Skeletal muscle satellite cell (primary cell): ENCODE measurements at regions not wholly inside any gene's neighbourhood (a gene's known extent, or its start where the extent isn't known, plus 50 kb on each side); places are given as distances from the start of the nearest gene placed in this dataset.

Experiments used
- H3K27me3 ChIP-seq: 2 replicates; pipeline ENCODE4 v1.7.0; 2013; ENCODE audit warnings: low read length; ENCODE audit not compliant: control insufficient read depth, insufficient read depth
- H3K36me3 ChIP-seq: 2 replicates; pipeline ENCODE4 v1.7.0; 2013; ENCODE audit warnings: mild to moderate bottlenecking, control low read depth, low read length; ENCODE audit not compliant: insufficient read depth
- H3K4me1 ChIP-seq: 2 replicates; pipeline ENCODE4 v1.7.0; 2013; ENCODE audit warnings: low read length; ENCODE audit not compliant: control insufficient read depth, insufficient read depth
- H3K4me2 ChIP-seq: 2 replicates; pipeline ENCODE4 v1.7.0; 2013; ENCODE audit warnings: mild to moderate bottlenecking, low read length
- H3K4me3 ChIP-seq: 2 replicates; pipeline ENCODE4 v1.7.0; 2013; ENCODE audit warnings: low read length
- H3K9ac ChIP-seq: 2 replicates; pipeline ENCODE4 v1.7.0; 2013; ENCODE audit warnings: mild to moderate bottlenecking, low read depth, low read length, moderate library complexity
- H3K9me3 ChIP-seq: replicated peaks from 2 replicates; pipeline ENCODE4 v1.7.0; 2013; ENCODE audit warnings: mild to moderate bottlenecking, control low read depth, low read length

GRCh38 chr4:20044966-20045365 is 206.7 kb upstream of the SLIT2 start:
- no peak overlapping the region for H3K9ac ChIP-seq
- H3K4me1 ChIP-seq: peaks cover 7% of the 10 kb centered on the region
- H3K4me3 ChIP-seq: no peak overlapping the region
- H3K36me3 ChIP-seq: no peaks in the 10 kb centered on the region
- no peaks in the 10 kb centered on the region for H3K9me3 ChIP-seq
- H3K4me2 ChIP-seq: no peak overlapping the region
- H3K27me3 ChIP-seq: no peaks in the 10 kb centered on the region

- Histone ChIP-seq H3K4me1 (peaks cover 7% of the 10 kb centered on the region), H3K4me3 (no peak overlapping the region), H3K36me3 (no peaks in the 10 kb centered on the region), H3K9ac (no peak overlapping the region), H3K27me3 (no peaks in the 10 kb centered on the region), H3K9me3 (no peaks in the 10 kb centered on the region), H3K4me2 (no peak overlapping the region)
Measured at GRCh38 chr4:20044502-20044911, 207.2 kb upstream of the SLIT2 start.

GRCh38 chr4:20043991-20044390 is 207.7 kb upstream of the SLIT2 start:
- Histone ChIP-seq H3K4me1 (peaks cover 7% of the 10 kb centered on the region), H3K9me3 (no peaks in the 10 kb centered on the region), H3K4me2 (no peak overlapping the region), H3K4me3 (no peak overlapping the region), H3K27me3 (no peaks in the 10 kb centered on the region), H3K9ac (no peak overlapping the region), H3K36me3 (no peaks in the 10 kb centered on the region)

- Histone ChIP-seq H3K9ac (no peak overlapping the region), H3K4me1 (peaks cover 7% of the 10 kb centered on the region), H3K27me3 (no peaks in the 10 kb centered on the region)
Measured at GRCh38 chr4:20042769-20043168, 208.9 kb upstream of the SLIT2 start.

GRCh38 chr4:20041839-20042407 is 209.8 kb upstream of the SLIT2 start:
- Histone ChIP-seq H3K4me3 (no peak overlapping the region), H3K9ac (no peak overlapping the region), H3K4me1 (peaks cover 7% of the 10 kb centered on the region), H3K4me2 (no peak overlapping the region), H3K9me3 (no peaks in the 10 kb centered on the region), H3K27me3 (no peaks in the 10 kb centered on the region), H3K36me3 (no peaks in the 10 kb centered on the region)

More at GRCh38 chr4:20042769-20043168, 208.9 kb upstream of the SLIT2 start:
- Histone ChIP-seq H3K4me3 (no peak overlapping the region), H3K9me3 (no peaks in the 10 kb centered on the region), H3K36me3 (no peaks in the 10 kb centered on the region), H3K4me2 (no peak overlapping the region)

- no peak overlapping the region for H3K4me3 ChIP-seq
- no peaks in the 10 kb centered on the region for H3K9me3 ChIP-seq
- no peak overlapping the region for H3K4me2 ChIP-seq
- no peaks in the 10 kb centered on the region for H3K36me3 ChIP-seq
- H3K27me3 ChIP-seq: no peaks in the 10 kb centered on the region
- H3K9ac ChIP-seq: no peak overlapping the region
- H3K4me1 ChIP-seq: no peaks in the 10 kb centered on the region
Measured at GRCh38 chr4:20037745-20038144, 214.0 kb upstream of the SLIT2 start.

- Histone ChIP-seq H3K4me2 (no peak overlapping the region), H3K36me3 (no peaks in the 10 kb centered on the region), H3K9me3 (no peaks in the 10 kb centered on the region), H3K27me3 (no peaks in the 10 kb centered on the region), H3K9ac (no peak overlapping the region), H3K4me1 (peaks cover 20% of the 10 kb centered on the region), H3K4me3 (no peak overlapping the region)
Measured at GRCh38 chr4:20030108-20030507, 221.6 kb upstream of the SLIT2 start.

- Histone ChIP-seq H3K4me1 (peaks cover 20% of the 10 kb centered on the region), H3K36me3 (no peaks in the 10 kb centered on the region), H3K4me3 (no peak overlapping the region), H3K4me2 (peak overlapping the region; percentile 1), H3K27me3 (no peaks in the 10 kb centered on the region), H3K9ac (no peak overlapping the region), H3K9me3 (no peaks in the 10 kb centered on the region)
Measured at GRCh38 chr4:20028645-20029044, 223.1 kb upstream of the SLIT2 start.

GRCh38 chr4:20026456-20026855 is 225.2 kb upstream of the SLIT2 start:
- peaks cover 20% of the 10 kb centered on the region for H3K4me1 ChIP-seq
- H3K4me3 ChIP-seq: no peak overlapping the region
- H3K27me3 ChIP-seq: no peaks in the 10 kb centered on the region
- H3K9ac ChIP-seq: no peak overlapping the region
- H3K4me2 ChIP-seq: no peak overlapping the region
- no peaks in the 10 kb centered on the region for H3K9me3 ChIP-seq
- no peaks in the 10 kb centered on the region for H3K36me3 ChIP-seq

- Histone ChIP-seq H3K4me1 (peaks cover 16% of the 10 kb centered on the region), H3K4me3 (no peak overlapping the region), H3K9me3 (no peaks in the 10 kb centered on the region), H3K27me3 (no peaks in the 10 kb centered on the region), H3K36me3 (no peaks in the 10 kb centered on the region), H3K9ac (no peak overlapping the region), H3K4me2 (no peak overlapping the region)
Measured at GRCh38 chr4:20022471-20022870, 229.2 kb upstream of the SLIT2 start.

GRCh38 chr4:20020056-20020455 is 231.6 kb upstream of the SLIT2 start:
- H3K27me3 ChIP-seq: no peaks in the 10 kb centered on the region
- no peak overlapping the region for H3K9ac ChIP-seq
- peaks cover 30% of the 10 kb centered on the region for H3K4me1 ChIP-seq
- no peaks in the 10 kb centered on the region for H3K36me3 ChIP-seq
- no peaks in the 10 kb centered on the region for H3K9me3 ChIP-seq
- no peak overlapping the region for H3K4me3 ChIP-seq
- no peak overlapping the region for H3K4me2 ChIP-seq

- Histone ChIP-seq H3K4me1 (peaks cover 30% of the 10 kb centered on the region), H3K9ac (no peak overlapping the region)
Measured at GRCh38 chr4:20019310-20020015, 232.2 kb upstream of the SLIT2 start.

More at GRCh38 chr4:20019310-20020015, 232.2 kb upstream of the SLIT2 start:
- Histone ChIP-seq H3K4me2 (no peak overlapping the region), H3K27me3 (no peaks in the 10 kb centered on the region), H3K36me3 (no peaks in the 10 kb centered on the region), H3K9me3 (no peaks in the 10 kb centered on the region), H3K4me3 (no peak overlapping the region)
